ENCODE measurements at regions not wholly inside any gene's neighbourhood (a gene's known extent, or its start where the extent isn't known, plus 50 kb on each side); places are given as distances from the start of the nearest gene placed in this dataset.

DNA sequence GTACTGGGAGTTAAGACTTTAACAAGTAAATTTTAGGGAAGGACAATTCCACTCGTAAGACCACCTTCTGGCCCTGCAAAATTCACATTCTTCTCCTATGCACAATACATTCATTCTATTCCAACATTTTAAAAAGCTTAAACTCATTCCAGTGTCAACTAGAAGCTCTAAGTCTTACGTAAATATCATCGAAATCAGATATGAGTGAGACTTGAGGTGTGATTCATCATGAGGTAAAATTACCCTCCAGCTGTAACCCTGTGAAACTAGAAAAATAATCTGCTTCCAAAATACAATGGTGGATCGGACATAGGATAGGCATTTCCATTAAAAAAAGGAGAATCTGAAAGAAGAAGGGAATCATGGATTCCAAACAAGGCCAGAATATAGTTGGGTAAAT is 370.3 kb downstream of the CDC14C start:
- TF ChIP-seq, protein P1, sequence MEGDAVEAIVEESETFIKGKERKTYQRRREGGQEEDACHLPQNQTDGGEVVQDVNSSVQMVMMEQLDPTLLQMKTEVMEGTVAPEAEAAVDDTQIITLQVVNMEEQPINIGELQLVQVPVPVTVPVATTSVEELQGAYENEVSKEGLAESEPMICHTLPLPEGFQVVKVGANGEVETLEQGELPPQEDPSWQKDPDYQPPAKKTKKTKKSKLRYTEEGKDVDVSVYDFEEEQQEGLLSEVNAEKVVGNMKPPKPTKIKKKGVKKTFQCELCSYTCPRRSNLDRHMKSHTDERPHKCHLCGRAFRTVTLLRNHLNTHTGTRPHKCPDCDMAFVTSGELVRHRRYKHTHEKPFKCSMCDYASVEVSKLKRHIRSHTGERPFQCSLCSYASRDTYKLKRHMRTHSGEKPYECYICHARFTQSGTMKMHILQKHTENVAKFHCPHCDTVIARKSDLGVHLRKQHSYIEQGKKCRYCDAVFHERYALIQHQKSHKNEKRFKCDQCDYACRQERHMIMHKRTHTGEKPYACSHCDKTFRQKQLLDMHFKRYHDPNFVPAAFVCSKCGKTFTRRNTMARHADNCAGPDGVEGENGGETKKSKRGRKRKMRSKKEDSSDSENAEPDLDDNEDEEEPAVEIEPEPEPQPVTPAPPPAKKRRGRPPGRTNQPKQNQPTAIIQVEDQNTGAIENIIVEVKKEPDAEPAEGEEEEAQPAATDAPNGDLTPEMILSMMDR (IDR thresholded peaks at IDR 0.05), result no peak
- no peak for TF ChIP-seq POLR2A (IDR thresholded peaks at IDR 0.05)
